SK-N-MC (cell line): ENCODE measurements at regions not wholly inside any gene's neighbourhood (a gene's known extent, or its start where the extent isn't known, plus 50 kb on each side); places are given as distances from the start of the nearest gene placed in this dataset.

Experiments
- EZH2 ChIP-seq: fragments of 200-600 bp; sonication (generic); IDR thresholded peaks from one replicate; pipeline ENCODE4 v1.6.1; 2017; ENCODE audit warnings: antibody characterized with exemption
- POLR2AphosphoS5 ChIP-seq: IDR thresholded peaks from 2 replicates; pipeline ENCODE4 v1.6.1; 2012; ENCODE audit warnings: mild to moderate bottlenecking, low read depth, low read length, borderline replicate concordance

DNA sequence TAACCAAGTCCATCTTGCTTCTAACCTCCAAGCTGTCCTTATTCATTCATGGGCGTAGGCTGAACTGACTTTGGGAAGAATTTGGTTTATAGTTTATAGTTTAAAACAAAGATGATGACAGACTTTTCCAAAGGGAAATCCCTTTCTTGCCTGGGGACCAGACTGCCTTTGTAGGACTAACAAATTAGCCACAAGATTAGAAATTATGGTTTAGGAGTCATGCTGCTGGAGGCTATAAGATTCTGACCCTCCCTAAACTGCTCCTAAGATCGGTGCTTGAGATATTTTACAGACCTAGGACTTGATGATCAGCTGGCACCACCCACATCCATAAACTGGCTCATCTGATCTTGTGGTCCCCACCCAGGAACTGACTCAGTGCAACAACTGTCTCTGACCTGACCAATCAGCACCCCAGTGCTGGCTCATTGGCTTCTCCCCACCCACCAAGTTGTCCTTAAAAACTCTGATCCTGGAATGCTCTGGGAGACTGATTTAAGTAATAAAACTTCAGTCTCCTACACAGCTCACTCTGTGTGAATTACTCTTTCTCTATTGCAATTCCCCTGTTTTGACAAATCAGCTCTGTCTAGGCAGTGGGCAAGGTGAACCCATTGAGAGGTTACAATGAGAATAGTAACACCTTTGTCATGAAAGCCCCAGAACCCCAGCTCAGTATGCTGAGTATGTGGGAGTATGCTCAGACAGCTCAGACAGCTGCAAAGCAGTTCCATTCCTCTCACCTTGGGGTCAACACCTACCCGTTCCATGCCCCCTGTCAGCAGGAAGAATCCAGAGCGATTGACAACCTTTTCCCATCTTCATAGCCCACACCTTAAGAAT, 51.6 kb upstream of the C15orf39 start:
- TF ChIP-seq POLR2AphosphoS5: no peak
- TF ChIP-seq EZH2: no peak
